Fibroblast of the conjunctiva (primary cell): ENCODE measurements at regions not wholly inside any gene's neighbourhood (a gene's known extent, or its start where the extent isn't known, plus 50 kb on each side); places are given as distances from the start of the nearest gene placed in this dataset.
"Not testable (repeated sequence)": the region's sequence is repeated elsewhere in the genome, so short reads cannot be mapped to it uniquely, and the experiment has no call there.

Experiments used
- DNase-seq: peaks from one replicate; pipeline ENCODE4 v3.0.0-alpha.2; 2010; ENCODE audit warnings: low read depth

GRCh38 chr4:179285696-179286095 lies 1843.5 kb upstream of the AGA start:
- DNase-seq, result no peak

- no peak for DNase-seq
These were observed 1849.4 kb upstream of the AGA start for GRCh38 chr4:179291657-179292056.

DNA sequence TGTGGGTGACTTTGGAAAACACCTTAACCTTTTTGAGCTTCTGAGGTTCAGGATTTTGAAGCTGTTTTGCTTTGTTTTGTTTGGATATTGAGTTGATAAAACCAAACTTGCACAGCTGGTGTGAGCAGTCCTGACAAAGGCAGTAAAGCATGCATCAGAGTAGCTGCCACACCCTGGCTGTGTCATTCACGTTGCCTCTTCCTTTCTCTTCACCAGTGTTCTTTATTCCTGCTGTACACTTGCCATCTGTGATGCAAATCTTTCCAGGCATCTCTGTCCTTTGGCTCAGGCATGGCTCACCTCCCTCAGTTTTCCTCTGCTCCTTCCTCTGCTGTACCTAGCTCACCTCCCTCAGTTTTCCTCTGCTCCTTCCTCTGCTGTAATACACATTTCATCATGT lies 1850.2 kb upstream of the AGA start:
- no peak for DNase-seq

- DNase-seq, result no peak
These were observed 1865.3 kb upstream of the AGA start for GRCh38 chr4:179307297-179308136.

- no peak for DNase-seq
These were observed 1871.6 kb upstream of the AGA start for GRCh38 chr4:179313823-179314222.

DNA sequence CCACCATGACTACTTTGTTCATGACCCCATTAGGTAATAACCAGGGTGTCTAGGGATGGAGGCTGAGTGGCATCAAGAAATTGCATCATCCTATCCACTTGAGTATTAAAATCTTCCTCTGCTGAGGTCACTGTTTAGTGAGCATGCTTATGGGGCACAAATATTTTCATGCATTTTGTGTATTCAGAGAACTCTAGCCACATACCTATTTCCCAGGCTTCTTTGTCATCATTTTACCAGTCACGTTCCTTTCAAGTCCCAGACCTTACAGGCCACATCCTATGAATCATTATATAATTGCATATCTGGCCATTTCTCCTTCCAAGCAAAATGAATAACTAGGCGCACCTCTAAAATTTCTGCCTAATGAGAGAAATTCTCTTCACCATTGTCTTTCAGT lies 1882.9 kb upstream of the AGA start:
- DNase-seq, result no peak

DNA sequence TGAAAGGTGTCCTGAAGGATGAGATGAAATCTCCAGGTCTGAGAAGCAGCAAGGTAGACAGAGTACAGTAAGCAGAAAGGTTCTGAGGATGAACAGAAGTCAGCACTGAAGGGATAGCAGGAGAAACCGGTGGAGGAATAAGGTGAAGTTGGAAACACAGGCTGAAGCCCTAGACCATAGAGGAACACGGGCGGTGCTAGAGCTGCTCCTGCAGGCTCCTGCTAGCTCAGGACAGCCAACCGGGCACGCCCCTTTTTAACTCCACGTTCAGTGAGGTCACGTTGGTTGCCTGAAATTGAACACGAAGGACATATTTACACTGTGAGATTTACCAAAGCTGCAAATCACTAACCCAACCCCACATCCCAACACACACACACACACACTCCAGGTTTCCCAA lies 1886.4 kb upstream of the AGA start:
- DNase-seq, result no peak

DNA sequence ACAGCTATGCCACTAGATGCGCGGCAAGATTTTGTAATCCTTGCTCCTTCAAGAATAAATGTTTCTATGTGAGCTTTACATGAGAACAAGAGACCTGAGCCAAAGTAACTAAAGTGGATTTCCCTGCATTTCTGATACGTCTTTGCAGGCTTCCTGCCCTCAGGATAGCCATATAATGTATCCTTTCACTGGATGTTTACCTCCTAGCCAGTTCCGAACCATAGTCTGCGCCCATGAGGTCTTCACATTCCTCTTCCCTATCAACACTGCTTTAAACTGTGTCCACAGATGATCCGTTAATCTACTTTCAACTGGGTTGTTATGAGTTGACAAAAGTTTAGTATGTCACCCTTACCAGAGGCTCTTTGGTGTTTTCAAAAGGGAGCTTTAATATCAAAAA lies 1889.1 kb upstream of the AGA start:
- no peak for DNase-seq

- DNase-seq, result no peak
These were observed 1902.6 kb upstream of the AGA start for GRCh38 chr4:179344861-179345260.

DNA sequence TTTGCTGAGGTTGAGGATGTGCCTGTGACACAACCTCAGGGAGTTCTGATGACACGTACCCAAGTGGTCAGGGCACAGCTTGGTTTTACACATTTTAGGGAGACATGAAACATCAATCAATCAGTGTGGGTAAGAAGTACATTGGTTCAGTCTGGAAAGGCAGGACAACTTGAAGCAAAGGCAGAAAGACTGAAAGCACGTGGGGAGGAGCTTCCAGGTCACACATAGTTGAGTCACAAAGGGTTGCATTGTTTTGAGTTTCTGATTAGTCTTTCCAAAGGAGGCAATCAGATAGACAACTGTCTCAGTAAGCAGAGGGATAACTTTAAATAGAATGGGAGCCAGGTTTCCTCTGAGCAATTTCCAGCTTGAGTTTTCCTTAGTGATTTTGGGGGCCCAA lies 1910.0 kb upstream of the AGA start:
- no peak for DNase-seq

- DNase-seq, result no peak
These were observed 1911.5 kb upstream of the AGA start for GRCh38 chr4:179353786-179354185.

DNA sequence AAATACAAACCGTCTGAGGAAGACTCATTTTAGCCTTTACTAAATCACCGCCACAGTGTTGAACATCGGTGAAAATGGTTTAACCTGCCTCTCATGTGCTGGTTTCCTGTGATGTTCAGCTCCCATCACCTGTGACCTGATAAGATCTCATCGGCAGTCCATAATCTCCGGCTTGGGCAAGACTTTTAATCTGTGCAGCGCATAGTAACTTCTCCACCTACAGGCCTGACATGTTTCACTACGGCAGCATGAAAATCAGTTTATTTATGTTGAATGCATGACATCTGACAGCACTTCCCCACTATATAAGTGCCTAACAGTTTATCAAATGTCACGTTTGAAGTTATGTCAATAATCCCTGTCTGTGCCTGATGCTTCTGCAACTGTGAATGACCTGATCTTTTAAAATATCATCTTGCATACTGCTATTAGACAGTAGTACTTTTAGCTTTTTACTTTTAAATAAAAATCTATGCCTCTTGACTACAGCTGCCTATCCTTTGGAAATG lies 1919.8 kb upstream of the AGA start:
- no peak for DNase-seq

DNA sequence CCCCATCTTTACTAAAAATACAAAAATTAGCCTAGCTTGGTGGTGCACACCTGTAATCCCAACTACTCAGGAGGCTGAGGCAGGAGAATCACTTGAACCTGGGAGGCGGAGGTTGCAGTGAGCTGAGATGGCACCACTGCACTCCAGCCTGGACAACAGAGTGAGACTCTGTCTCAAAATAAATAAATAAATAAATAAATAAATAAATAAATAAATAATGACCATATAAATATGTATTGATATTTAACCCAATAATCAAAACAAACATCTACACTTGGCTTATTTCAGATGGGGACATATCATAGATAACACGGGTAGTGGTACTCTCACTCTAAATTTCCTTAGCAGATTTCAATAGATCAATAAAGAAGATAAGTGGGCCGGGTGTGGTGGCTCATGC lies 1923.7 kb upstream of the AGA start:
- DNase-seq, result not testable (repeated sequence)

DNA sequence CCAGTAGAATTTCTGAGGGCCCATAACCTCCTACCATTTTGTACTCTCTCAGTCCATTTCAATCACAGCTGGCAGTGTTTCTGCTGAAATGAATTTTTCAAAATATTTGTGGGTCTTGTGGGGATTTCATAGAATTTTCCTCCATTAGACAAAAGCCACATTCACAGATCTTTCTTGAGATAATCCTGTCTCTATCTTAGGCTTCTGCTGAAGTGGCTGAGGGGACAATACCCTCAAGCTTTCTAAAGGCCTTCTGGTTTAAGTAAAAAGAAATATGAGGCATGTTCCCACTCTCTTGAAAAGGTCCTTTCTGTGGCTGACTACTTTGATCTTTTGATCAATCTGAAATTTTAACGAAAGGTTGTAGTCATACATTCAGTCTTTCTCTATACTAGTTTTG lies 1930.0 kb upstream of the AGA start:
- DNase-seq, result no peak

DNA sequence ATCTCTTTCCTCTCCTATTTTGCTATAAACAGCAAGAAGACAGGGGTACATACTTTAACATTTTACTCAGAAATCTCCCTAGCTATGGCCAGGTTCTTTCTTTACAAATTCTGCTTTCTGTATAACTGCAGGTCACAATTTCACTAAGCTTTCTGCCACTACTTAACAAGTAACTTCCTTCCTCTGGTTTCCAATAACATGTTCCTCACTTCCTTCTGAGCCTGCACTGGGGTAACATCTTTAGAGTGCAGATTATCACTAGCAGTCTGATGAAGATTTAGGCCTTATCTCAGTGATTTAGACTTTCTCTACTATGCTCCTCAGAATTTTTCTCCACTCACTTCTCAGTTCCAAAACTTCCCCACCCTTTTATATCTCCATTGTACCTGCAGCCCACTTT lies 1930.5 kb upstream of the AGA start:
- DNase-seq, result no peak

DNA sequence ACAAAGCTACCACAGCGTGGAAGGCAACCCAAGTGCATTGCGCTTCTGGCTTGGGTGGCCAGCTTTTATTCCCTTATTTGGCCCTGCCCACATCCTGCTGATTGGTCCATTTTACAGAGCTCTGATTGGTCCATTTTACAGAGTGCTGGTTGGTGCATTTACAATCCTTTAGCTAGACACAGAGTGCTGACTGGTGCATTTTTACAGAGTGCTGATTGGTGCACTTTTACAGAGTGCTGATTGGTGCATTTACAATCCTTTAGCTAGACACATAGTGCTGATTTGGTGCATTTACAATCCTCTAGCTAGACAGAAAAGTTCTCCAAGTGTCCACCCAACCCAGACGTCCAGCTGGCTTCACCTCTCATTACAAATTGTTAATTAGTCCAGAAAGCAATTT lies 1936.6 kb upstream of the AGA start:
- not testable (repeated sequence) for DNase-seq

GRCh38 chr4:179392787-179393186 lies 1950.5 kb upstream of the AGA start:
- no peak for DNase-seq

GRCh38 chr4:179398414-179398813 lies 1956.2 kb upstream of the AGA start:
- no peak for DNase-seq

DNA sequence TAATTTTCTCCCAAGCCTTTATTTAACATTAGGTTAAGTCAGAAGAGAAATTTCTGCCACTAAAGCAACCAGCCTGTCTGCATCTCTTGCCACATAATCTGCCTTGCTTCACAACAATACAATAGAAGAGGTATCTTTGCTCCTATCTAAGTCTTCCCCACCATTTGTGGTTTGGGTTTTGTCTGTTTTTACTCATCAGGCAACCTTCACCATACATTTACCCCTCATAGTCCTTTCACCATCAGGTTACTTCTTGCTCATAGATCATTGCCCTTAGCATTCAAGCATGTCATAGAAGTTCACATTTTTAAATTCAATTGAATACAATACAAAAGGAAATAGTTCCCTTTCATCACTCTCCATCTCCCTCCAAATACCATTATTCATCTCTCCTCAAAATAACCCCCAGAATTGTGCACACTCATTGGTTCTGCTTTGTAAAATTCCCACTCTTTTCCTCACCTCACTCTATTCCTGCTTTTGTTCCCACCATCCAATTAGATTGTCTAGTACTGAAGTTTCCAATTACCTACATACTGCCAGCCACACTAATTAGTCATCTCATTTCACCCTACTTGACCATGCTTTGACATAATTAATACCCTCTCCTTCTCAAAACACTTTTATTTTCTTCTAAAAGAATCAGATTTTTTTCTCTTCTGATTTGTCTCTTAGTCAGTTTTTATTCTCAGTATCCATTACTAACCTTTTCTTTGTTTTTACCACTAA lies 1957.0 kb upstream of the AGA start:
- no peak for DNase-seq

DNA sequence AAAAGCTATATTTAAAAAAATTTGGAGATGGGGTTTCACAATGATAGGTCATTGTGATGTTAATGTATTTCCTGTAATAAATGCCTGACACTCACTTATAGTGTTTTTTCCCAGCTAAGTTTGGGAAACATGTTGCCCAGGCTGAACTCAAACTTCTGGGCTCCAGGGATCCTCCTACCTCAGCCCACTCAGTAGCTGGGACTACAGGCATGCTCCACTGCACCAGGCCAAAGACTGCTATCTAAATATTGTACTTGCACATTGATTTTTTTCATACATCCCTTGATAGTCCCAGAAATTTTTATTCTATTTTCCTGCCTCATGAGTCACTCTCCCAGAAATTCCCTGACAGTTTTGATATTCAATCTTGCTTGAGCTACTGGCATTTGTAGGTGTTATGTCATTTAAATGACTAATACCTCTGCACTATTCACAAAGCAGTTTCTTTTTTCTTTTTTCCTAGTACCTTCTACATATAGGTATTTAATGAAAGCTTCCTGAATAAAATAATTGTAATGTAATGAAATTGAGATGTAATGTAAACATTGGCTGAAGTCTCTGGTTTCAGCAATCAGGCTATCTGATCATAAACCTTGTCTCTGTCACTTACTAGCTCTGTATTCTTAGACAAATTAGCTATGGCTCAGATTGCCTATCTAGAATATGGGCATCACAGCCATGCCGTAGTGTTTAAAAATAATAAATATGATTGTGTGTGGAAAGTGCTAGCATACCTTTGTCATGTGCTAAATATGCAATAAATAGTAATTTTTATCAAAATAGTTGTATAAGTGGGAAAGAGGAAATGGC lies 1973.0 kb upstream of the AGA start:
- DNase-seq, result no peak

GRCh38 chr4:179415847-179416223 lies 1973.6 kb upstream of the AGA start:
- DNase-seq, result no peak

GRCh38 chr4:179417357-179417756 lies 1975.1 kb upstream of the AGA start:
- no peak for DNase-seq

DNA sequence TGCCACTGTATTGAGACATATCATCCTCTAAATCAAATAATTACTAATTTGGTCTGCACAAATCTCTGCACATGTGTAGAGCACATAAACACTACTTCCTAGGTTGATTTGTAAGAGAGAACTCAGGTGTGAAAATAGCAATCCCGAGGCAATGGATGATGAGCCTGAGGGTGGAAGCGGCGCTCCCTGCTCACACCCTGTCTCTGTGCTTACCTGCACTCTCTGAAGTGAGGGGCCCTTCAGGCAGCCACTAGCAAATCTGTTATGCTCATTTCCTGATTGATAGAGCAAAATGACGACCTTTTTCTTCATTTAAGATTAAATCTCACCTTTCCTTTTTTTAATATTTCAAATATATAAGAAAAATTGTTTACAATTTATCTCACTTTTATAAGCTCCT lies 1995.7 kb upstream of the AGA start:
- no peak for DNase-seq
